NCI-H187 (cell line): ENCODE measurements at regions not wholly inside any gene's neighbourhood (a gene's known extent, or its start where the extent isn't known, plus 50 kb on each side); places are given as distances from the start of the nearest gene placed in this dataset.
"Not testable (repeated sequence)": the region's sequence is repeated elsewhere in the genome, so short reads cannot be mapped to it uniquely, and the experiment has no call there.

Experiments used
- DNase-seq, 2 experiments: peaks; one replicate each; lab custom pipeline; 2025; lab: John Stamatoyannopoulos, UW

DNA sequence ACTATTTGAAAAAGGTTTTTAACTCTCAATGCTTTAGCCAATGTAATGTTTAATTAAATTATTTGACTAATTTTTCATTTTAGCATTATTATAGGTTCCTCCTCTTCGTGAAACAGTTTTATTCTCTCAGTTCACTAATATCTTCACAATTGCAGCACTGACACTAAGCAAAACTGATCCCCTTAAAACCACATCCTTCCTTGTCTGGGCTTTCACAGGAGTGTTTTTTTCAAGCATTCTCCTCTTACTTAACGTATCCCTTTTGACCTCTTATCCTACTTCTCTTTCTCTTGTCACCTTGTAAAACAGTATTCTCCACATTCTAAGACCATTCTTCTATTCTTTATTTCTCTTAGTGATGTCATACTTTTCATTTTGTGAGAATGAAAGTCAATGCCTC is 112.8 kb downstream of the DSC3 start:
- no peak for DNase-seq

DNA sequence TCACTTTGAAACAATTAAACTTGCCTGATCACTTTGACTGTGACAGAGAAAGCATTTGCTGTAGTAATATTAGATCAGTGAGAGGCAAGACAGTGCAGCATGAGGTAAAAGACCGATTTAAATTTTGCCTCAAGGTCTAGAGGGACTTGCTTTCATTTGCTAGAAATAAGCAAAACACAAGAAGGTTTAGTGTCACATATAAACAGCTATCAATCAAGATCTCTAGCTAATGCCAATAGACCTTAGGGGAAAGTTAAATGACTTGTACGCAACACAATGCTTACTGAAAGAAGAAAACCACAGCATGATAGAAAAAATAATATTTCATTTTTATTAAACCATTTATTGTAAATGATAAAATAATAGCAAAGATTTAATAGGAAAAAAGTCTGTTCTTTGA is 113.5 kb downstream of the DSC3 start:
- DNase-seq, result no peak

DNA sequence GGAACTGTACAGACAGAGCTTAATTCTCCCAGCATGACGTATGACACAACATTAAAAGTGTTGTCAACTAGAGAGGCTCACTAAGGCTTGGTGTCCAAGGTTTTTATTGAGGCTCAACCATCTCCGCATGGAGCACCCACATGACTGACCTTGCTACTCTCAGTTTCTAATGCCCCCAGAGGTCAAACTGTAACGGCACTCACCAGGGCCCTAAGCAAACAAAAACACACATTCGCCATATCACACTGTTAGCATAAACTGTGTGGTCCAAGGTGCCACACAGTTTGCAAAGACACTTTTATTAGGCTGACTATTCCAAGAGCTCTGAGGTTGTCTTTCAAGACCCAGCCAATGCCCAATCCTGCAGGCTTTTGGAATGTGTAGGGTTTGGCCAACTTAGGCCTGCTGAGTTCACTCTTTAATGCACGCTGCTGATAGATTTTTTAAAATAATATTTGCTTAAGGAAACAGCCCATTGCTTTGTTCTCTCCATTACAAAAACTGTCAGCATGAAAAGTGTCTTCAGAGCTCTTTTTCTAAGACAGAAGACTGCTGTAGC is 114.9 kb downstream of the DSC3 start:
- DNase-seq, result no peak

DNA sequence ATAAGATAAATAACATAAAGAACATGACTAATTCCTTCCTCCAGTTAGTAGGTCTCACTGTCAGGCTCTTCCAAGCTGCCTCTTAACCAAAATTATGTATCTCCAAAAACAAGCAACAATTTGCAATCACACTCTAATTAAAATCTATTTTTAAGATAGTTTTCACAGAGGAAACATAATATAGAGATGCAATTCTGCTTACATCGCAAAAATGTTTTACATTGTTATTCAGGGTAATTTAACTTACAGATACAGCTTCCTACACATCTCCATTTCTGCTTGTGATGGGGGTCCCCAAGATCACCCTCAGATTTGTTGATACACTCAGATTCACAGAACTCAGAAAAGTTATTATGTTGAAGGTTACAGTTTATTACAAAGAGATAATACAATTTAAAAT is 115.5 kb downstream of the DSC3 start:
- no peak for DNase-seq

DNA sequence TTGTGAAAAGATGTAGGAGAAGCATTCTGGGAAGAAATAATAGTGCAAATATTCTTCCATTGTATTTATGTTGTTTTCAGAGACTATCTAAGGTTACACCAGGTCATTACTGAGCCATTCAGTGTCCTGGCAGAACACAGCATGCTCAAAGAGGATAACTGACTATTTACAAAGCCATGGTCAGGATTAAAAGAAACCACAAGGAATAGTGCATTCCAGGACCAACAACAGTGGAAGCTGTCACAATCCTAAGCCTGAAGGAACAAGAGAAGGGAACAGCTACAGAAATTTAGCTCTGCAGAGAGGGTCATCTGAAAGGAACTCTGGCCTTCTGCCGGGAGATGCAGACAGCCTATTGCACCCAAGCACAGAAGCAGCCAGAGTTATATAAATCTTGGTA is 116.7 kb downstream of the DSC3 start:
- no peak for DNase-seq

DNA sequence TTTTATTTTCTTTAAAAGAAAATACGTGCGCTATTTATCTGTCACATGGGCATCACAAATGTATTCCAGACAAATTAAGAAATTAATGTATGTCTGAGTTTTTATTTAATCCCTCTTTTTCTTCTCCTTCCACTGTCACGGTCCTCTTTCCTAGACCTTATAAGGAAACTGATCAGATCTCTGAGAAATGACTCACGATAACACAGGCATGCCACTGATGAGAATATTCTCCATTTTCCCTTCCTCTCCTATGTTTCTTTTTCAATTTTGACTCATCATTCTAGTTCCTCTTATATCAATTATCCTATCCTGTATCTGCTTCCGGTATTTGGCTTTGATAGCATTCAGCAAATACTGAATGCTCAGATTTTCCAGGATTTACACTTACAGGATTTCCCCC is 121.8 kb downstream of the DSC3 start:
- DNase-seq, result no peak

DNA sequence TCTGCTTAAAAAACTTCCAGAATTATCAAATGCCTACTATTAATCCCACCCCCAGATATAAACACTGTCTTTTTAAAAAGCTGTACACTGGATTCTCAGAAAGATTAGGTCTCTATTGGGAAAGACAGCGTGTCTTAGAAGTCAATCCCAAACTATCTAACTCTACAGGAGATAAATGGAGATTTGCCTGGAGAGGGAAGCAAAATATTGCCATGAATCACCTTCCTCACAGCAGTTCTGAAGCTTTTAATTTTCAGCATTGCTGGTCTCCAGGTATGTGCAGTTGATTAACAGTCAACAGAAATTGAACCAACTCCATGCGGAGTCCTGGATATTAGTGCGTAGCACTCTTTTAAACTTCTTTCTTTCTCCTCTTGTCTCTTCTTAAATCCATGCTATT is 122.2 kb downstream of the DSC3 start:
- no peak for DNase-seq

DNA sequence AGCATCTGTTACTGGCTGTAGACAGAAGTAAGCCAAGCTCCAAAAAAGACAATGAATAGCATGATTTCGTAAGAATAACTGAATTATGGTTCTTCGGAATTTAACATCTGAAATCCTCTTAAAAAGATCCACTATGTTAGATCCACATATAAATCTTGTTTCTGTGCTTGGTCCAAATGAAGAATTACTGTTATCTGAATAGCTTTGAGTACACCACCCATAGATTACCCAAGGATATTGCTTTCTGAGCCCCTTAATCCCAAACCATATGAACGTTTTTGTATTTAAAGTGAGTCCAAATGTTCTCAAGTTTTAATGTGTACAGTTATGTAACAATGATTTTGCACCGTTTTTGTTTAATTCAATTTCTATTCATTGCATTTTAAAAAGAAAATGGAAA is 124.9 kb downstream of the DSC3 start:
- DNase-seq, result no peak

DNA sequence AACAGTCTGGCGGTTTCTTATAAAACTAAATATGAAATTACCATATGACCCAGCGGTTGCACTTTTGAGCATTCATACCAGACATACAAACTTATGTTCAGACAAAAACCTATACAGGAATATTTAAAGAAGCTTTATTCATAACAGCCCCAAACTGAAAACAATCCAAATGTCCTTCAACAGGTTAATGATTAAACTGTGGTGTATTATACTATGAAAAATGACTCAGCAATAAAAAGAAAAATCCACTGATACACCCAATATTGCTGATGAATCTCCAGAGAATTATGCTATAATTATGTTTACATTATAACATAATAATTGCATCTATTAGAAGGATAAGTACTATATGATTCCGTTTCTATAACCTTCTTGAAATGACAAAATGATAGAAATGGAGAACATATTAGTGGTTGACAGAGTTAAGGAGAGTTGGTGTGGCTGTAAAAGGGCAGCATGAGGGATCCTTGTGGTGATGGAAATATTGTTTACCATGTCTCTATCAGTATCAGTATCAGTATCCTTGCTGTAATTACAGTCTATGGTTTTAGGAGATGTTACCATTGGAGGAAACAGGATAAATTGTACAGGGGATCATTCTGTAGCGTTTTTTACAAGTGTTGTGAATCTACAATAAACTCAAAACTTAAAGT is 127.1 kb downstream of the DSC3 start:
- DNase-seq, result no peak

DNA sequence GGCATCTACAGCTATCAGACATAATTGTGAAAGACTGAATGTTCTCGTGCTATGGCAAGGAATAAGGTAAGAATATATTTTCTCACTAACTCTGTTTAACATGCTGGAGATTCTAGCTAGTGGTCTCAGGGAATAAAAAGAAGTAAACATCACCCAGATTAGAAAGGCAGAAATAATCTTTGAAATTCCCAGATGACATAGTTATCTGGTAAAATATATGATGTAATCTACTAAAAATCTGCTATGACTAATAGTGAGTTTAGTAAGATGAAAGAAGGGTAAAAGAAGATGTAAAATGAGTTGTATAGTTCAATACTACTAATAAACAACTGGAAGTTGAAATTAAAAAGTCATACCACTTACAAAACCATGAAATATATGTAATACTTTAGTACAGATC is 134.2 kb downstream of the DSC3 start:
- no peak for DNase-seq

DNA sequence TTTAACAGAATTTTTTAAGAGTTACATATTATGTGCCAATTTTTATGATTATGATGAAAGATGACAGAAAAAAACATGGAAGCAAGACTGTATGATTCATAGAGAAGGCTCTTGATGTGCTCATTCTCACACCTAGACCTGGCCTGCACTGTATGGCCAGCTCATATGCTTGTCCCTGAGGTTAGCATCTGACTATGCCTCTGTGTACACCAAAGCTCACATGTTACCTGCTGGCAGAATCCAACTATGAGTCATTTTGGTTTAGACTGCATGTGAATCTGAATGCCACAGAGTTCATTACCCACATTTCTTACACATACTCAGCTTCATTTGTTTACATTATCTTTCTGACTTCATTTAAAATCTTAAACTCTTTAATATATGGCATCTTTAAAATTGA is 139.0 kb downstream of the DSC3 start:
- no peak for DNase-seq

DNA sequence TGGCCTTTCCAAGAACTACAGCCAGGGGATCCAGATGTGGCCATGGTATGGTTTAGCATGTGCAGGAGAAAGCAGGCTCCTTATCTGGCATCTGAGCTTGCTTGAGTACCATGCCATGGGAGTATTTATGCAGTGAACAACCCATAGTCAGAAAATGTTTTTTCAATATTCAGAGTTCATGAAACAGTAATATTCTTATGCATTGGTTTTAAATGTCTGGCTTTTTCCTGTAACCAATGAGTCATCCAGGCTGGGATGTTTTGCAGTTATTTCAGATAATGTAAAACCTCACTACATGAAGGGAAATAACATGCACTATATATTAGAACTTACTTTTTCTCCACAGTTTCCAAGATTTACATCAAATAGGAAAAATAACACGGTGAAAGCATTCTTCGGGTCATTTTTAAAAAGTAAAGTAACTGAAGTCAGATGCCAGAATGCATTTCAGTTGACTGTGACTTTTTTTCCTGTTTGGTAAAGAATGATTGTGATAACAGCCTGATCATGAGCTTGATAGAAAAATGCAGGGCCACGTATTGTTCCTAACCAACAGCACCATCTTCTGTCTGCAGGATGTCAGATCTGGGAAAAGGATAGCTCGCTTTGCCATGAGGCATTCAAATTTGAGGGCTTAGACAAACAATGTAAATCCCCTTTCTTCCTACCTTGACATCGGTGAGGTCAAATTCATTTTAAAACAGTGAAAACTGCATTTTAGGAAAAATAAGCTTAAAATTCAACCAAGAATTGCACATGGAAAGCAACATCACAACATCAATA is 152.8 kb downstream of the DSC3 start:
- DNase-seq, result no peak

DNA sequence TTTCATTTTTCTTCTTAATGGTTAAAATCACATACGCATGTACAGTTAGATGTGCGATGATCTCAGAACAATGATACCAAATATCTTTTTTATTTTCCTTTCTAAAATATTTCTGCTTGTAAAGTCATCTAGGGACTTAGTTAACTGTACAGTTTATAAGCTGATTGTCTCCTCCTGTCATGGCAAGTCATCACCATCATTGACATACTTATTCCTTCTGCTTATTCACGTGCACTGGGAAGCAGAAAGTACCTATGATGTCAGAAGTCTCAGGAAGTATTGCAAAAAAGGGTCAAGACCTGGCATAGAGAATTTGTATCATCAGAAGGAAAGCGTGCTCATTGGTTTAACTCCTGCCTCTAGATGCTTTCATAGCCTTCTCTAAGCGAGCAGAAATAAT is 154.2 kb downstream of the DSC3 start:
- no peak for DNase-seq

DNA sequence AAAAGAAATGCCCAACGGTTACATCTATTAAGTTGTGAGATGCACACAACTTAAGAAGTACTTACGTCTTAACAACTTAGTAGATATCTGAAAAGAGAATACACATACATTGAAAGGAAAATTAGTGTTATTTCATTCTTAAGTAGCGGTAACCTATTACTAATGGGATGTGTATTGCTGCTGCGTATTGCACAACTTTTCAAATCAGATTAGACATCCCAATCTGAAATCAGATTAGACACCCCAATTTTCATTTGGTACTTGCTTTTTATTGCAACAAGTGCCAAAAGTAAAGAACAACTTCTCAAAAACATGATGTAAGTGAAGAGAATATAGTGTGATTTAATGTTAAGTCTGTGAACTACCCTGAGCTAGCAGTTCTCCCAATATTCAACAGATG is 155.5 kb downstream of the DSC3 start:
- no peak for DNase-seq

DNA sequence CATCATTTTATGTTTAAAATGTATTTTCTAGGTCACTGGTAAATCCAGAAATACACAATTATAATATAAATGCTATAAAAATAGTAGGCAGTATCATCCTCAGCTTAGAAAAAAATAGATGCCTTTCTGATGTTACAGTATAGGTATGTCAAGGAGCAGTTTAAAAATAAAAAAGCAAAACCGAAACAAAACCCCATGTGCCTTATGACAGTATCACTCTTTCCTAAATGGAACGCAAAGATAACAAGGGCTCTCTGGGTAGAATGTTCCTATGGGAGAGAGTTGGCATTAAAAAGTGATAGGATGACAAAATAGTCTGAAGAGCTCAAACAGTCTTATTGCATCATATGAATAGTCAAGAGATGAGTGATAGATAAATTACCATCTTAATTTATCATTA is 172.1 kb downstream of the DSC3 start:
- no peak for DNase-seq

DNA sequence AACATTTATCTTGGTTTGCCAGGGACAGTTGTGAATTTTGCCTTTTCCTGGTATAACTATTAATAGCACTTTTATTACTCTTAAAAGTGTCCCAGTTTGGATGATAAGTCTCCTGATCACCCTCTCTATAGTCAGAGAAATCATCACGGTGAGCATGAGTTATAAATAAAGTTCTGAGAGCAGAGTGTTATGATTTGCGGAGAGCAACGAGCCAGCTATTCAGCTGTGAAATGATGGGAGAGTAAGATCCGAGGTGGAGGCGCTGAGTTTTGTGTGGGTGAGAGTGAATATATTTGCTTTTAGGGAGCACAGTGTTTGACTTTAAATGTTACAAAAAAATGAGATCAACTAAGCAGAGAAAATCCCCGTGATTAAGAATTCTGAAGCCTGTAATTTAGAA is 179.6 kb downstream of the DSC3 start:
- no peak for DNase-seq

DNA sequence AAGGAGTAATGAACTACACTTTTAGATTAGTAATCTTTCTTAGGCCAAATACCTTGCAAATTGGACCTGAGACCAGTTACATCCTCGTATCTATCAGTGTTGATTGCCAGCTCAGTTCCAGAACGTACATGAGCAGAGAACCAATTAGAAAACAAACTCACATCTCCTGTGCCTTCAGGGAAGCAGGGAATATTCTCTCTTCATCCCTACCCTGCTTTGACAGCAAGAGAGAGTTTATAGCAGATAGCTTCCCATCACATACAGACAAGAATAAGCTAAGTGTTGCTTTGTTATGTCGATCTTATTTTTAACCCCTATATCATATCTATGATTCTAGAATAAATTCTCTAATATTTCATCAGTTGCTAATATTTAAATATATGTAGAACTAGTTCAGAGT is 181.8 kb downstream of the DSC3 start:
- DNase-seq, result no peak

DNA sequence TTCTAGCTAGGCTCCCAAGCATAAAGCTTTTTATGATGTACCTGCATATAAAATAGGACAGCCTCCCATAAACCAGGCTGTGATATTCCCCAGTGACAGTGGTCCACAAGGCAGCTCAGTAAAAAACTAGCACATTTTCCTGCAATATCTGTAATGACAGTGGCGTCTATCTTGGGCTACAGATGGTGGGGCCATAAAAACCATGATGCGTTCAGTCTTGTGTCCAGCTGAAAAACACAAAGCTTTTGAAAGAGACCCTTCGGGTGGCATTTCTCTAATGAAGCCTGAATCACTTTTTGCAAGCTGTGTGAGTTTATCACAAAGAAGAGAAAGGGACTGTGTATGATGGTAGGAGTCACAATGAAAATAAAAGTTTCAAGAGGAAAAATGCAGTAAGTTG is 183.5 kb downstream of the DSC3 start:
- no peak for DNase-seq

DNA sequence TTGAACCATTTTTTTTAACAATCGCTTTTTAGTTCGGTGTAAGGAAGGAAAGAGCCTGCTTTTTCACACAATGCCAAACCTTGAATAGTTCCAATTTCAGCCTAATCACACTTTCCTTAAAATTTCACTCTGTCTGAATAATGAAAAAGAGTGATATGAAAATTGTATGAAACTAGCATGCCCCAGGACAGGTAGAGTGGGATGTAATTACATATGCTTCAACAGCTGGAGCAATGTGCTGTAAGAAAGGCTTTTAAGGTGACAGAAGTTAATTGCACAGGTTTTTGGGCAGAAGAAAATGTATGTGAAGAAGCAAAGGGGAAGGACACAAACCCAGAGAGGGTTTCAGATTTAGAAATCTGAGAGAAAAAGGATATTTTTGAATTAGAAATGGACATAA is 184.0 kb downstream of the DSC3 start:
- no peak for DNase-seq

DNA sequence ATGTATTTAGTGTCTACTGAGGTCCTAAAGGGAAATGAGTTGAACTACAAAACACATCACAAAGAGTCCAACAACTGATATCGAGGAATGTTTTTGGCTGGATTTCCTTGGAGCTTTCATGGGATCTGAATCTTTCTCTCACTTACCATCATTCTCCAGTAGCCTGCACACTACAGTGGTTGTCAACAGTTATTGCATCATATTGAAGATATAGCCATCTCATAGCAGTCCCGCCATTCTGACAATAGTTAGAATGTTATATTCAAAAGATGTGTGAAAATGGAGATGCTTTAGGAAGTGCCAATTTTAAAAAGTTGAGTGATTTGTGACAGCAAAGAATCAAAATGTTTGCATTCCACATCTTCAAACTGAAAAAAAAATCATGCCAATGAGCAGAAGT is 186.8 kb downstream of the DSC3 start:
- no peak for DNase-seq

DNA sequence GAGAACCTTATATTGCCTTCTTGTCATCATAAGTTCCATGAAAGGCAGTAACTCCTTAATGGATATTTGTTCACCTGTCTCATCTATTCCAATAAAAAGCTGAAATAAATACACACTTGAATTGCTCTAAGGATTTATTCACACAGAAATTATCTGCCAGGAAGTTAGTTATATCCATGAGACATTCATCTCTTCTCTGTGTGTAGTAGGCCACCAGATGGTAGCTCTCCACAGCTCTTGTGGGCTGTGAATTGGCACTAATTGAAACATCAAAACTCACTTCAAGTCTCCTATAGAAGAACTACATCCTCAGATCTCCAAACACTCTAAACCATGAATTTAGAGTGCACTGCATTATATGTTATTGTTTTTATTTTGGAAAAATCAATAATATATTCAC is 189.6 kb downstream of the DSC3 start:
- DNase-seq, result peak; percentile 12 to 17

DNA sequence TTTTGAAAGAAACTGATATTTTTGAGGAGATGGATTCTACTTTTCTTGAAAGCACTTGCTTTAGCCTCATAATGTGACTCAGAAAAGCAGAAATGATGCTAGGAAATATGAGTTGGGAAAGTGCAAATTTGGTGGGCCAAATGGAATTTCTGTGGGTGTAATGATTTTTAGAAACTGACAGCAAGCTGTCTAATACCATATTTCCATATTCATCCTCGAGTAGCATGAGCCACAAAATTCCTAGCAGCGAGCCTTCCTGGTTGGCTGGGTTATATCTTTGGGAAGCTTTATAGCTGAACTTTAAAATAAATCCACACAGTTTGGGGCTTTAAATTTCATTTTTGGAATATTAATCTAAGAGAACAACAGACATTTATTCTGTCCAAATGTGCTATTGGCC is 190.0 kb downstream of the DSC3 start:
- DNase-seq, result no peak

DNA sequence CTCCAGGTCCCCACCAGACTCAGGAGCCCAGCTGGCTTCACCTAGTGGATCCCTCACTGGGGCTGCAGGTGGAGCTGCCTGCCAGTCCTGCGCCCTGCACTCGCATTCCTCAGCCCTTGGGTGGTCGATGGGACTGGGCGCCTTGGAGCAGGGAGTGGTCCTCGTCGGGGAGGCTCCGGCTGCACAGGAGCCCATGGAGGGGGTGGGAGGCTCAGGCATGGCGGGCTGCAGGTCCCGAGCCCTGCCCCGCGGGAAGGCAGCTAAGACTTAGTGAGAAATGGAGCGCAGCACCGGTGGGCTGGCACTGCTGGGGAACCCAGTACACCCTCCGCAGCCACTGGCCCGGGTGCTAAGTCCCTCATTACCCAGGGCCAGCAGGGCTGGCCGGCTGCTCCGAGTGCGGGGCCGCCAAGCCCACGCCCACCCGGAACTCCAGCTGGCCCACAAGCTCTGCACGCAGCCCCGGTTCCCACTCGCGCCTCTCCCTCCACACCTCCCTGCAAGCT is 203.4 kb downstream of the DSC3 start:
- not testable (repeated sequence) for DNase-seq

DNA sequence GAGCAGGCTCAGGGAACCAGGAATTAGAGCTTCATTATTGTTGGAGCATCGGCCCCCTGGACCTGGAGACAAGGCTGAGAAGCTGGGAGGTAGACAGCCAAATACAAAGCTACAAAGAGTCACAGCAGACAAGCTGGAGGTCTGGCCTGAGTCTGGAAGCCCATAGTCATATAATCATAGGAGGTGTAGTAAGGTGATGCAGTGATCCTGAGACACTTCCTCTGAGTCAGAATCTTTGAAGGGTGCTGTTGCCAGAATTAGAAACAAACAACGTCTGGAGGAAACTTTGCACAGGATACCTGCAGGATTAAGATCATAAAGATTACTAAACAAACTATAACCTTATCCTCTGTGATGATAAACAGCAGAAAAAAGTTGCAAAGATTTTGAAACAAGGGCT is 213.8 kb downstream of the DSC3 start:
- no peak for DNase-seq
